ENCODE measurements at regions not wholly inside any gene's neighbourhood (a gene's known extent, or its start where the extent isn't known, plus 50 kb on each side); places are given as distances from the start of the nearest gene placed in this dataset.

GRCh38 chr3:177517906-177518305 is 320.6 kb upstream of the TBL1XR1 start:
- TF ChIP-seq TAF1 (IDR thresholded peaks at IDR 0.05; ENCODE audit: borderline replicate concordance, insufficient read depth, low read length) (no peak), POLR2AphosphoS5 (IDR thresholded peaks at IDR 0.05; ENCODE audit: low read depth, low read length) (no peak)
